K562 (cell line): ENCODE measurements at regions not wholly inside any gene's neighbourhood (a gene's known extent, or its start where the extent isn't known, plus 50 kb on each side); places are given as distances from the start of the nearest gene placed in this dataset.

Experiments used
- ATAC-seq: fragments of 200-7000 bp; cut with Tn5 transposase; 3 replicates; pipeline ENCODE4 v1.9.1; 2020; ENCODE audit warnings: moderate library complexity
- BruUV-seq: library from RNA; stranded (reverse); fragments of 400-500 nt; replicated peaks from 2 replicates; lab custom pipeline; 2021; lab: Mats Ljungman, UMichigan
- CTCF ChIA-PET: fragments of 300-600 bp; formaldehyde crosslinking; extraction: SDS; loops from one replicate; lab custom pipeline; 2021; ENCODE audit warnings: low intra/inter-chr PET ratio; lab: Yijun Ruan, JAX
- POLR2A ChIA-PET: fragments of 300-600, 350-650 bp; sonication (Branson Sonifier 250); formaldehyde crosslinking; extraction: SDS; loops from one replicate; lab custom pipeline; 2021; ENCODE audit warnings: antibody characterized with exemption, inconsistent platforms; lab: Yijun Ruan, JAX
- DNase-seq, 4 experiments: peaks; one replicate each; pipeline versions ENCODE4 v3.0.0 to v3.0.0-alpha.2; 2011 to 2018; ENCODE audit warnings: low spot score in 3 of 4, mixed read lengths in 3 of 4; ENCODE audit errors: extremely low read depth in 1 of 4
- FAIRE-seq: peaks from 2 replicates; lab custom pipeline; 2011; peaks lifted over from hg19 to GRCh38; lab: Jason Lieb, UNC
- H2AFZ ChIP-seq: 2 replicates; pipeline ENCODE4 v1.6.0; 2011; ENCODE audit warnings: low read depth, low read length, control low read depth, inconsistent platforms
- H3K27ac ChIP-seq: fragments of 200-600 bp; 3 replicates; pipeline ENCODE4 v1.8.0; 2011; ENCODE audit warnings: low read depth, mild to moderate bottlenecking, control low read depth, inconsistent platforms, low read length, moderate library complexity, mixed read lengths; ENCODE audit errors: extremely low read depth
- H3K27me3 ChIP-seq, 2 experiments: fragments of 300-600 bp in 1 of 2; 2 replicates in 1 of 2; 3 replicates in 1 of 2; pipeline versions ENCODE4 v1.6.0 to v1.8.0; 2011; ENCODE audit warnings: inconsistent platforms in 2 of 2, low read length in 2 of 2, mild to moderate bottlenecking in 1 of 2, mixed read lengths in 1 of 2, moderate library complexity in 1 of 2; ENCODE audit not compliant: control insufficient read depth in 2 of 2, insufficient read depth in 2 of 2
- H3K36me3 ChIP-seq: fragments of 300-600 bp; 3 replicates; pipeline ENCODE4 v1.8.0; 2011; ENCODE audit warnings: mild to moderate bottlenecking, low read length, inconsistent platforms; ENCODE audit not compliant: control insufficient read depth, insufficient read depth
- H3K4me1 ChIP-seq, 2 experiments: fragments of 200-600 bp in 1 of 2; replicated peaks in 1 of 2; 2 replicates in 1 of 2; 3 replicates in 1 of 2; pipeline versions ENCODE4 v1.5.1 to v1.8.0; 2011; ENCODE audit warnings: inconsistent platforms in 2 of 2, low read length in 2 of 2, mild to moderate bottlenecking in 1 of 2, mixed read lengths in 1 of 2, moderate library complexity in 1 of 2; ENCODE audit not compliant: control insufficient read depth in 2 of 2, insufficient read depth in 2 of 2
- H3K4me2 ChIP-seq: 2 replicates; pipeline ENCODE4 v1.6.1; 2011; ENCODE audit warnings: low read length, control low read depth, inconsistent platforms, mixed read lengths; ENCODE audit not compliant: insufficient read depth
- H3K4me3 ChIP-seq: fragments of 200-600 bp; sonication (generic), shearing (Covaris generic); 2 replicates; pipeline ENCODE4 v1.5.1; 2016; ENCODE audit warnings: control low read depth, inconsistent platforms
- H3K79me2 ChIP-seq: fragments of 200-600 bp; 3 replicates; pipeline ENCODE4 v1.8.0; 2011; ENCODE audit warnings: low read length, inconsistent platforms; ENCODE audit not compliant: control insufficient read depth, insufficient read depth
- H3K9ac ChIP-seq, 2 experiments: 2 replicates each; pipeline versions ENCODE4 v1.6.0 to v1.6.1; 2011; ENCODE audit warnings: low read depth in 2 of 2, low read length in 2 of 2, control low read depth in 1 of 2, inconsistent platforms in 1 of 2, mild to moderate bottlenecking in 1 of 2, mixed read lengths in 1 of 2; ENCODE audit not compliant: insufficient read depth in 1 of 2
- H3K9me1 ChIP-seq: one replicate; pipeline ENCODE4 v1.6.0; 2011; ENCODE audit warnings: inconsistent platforms, mild to moderate bottlenecking, low read length, moderate library complexity; ENCODE audit not compliant: control insufficient read depth, insufficient read depth
- H3K9me3 ChIP-seq: replicated peaks from 2 replicates; pipeline ENCODE4 v1.5.1; 2011; ENCODE audit warnings: low read depth, low read length, inconsistent platforms; ENCODE audit not compliant: control insufficient read depth, insufficient read depth
- H4K20me1 ChIP-seq: replicated peaks from 2 replicates; pipeline ENCODE4 v1.6.1; 2011; ENCODE audit warnings: low read length, inconsistent platforms, mixed read lengths; ENCODE audit not compliant: control insufficient read depth, insufficient read depth
- ATF1 ChIP-seq, 2 experiments: fragments of 450-650 bp in 1 of 2; IDR thresholded peaks; 2 replicates each; pipeline ENCODE4 v1.6.1; 2016; ENCODE audit warnings: missing compliant biosample characterization in 1 of 2, missing genetic modification characterization in 1 of 2
- CREB1 ChIP-seq, 2 experiments: sonication (generic) in 1 of 2; formaldehyde crosslinking in 1 of 2; IDR thresholded peaks; 2 replicates each; pipeline versions ENCODE4 v1.6.1 to v1.8.0; 2012 to 2022; ENCODE audit warnings: inconsistent platforms in 1 of 2, mild to moderate bottlenecking in 1 of 2, missing genetic modification reagents in 1 of 2, moderate library complexity in 1 of 2
- ELF2 ChIP-seq: fragments of 250-450 bp; sonication (Bioruptor Pico); IDR thresholded peaks from 2 replicates; pipeline ENCODE4 v1.5.0; 2021; ENCODE audit warnings: mild to moderate bottlenecking
- ELK1 ChIP-seq: sonication (generic); formaldehyde crosslinking; IDR thresholded peaks from 2 replicates; pipeline ENCODE4 v1.8.1; 2022; ENCODE audit warnings: missing genetic modification reagents
- ESRRA ChIP-seq: fragments of 450-650 bp; IDR thresholded peaks from 2 replicates; pipeline ENCODE4 v1.6.1; 2014; ENCODE audit warnings: low read depth, mild to moderate bottlenecking, moderate library complexity, borderline replicate concordance
- MITF ChIP-seq: IDR thresholded peaks from 2 replicates; pipeline ENCODE4 v1.6.1; 2014; ENCODE audit warnings: antibody characterized with exemption
- RHOXF2B ChIP-seq: fragments of 250-450 bp; sonication (Bioruptor Pico); conservative IDR thresholded peaks from 2 replicates; pipeline ENCODE4 v1.5.1; 2021
- RNF2 ChIP-seq: sonication (generic); IDR thresholded peaks from 2 replicates; pipeline ENCODE4 v1.6.1; 2016
- SMAD1 ChIP-seq: fragments of 150-350 bp; IDR thresholded peaks from 2 replicates; pipeline ENCODE4 v1.6.1; 2014; ENCODE audit warnings: low read length, low read depth; ENCODE audit not compliant: partially characterized antibody
- SMC3 ChIP-seq: conservative IDR thresholded peaks from 2 replicates; pipeline ENCODE4 v1.6.1; 2011; ENCODE audit warnings: low read depth, low read length, improper control_type of control experiment; ENCODE audit not compliant: insufficient read depth
- ZBTB1 ChIP-seq: sonication (generic); formaldehyde crosslinking; IDR thresholded peaks from 2 replicates; pipeline ENCODE4 v1.8.1; 2023; ENCODE audit warnings: missing genetic modification reagents, low read depth, mild to moderate bottlenecking, borderline replicate concordance
- WGBS: fragments of 100-300 bp; shearing (Covaris generic); methylation state at CpG from one replicate; pipeline ENCODE4 v1.1.6; 2016; ENCODE audit warnings: low coverage, mixed read lengths; ENCODE audit not compliant: insufficient coverage; ENCODE audit errors: missing lambda C conversion rate; 5-methylcytosine and 5-hydroxymethylcytosine counted together
- in situ Hi-C: fragments of 300-500 bp; cut with MboI; formaldehyde crosslinking; loops from 4 replicates; pipeline ENCODE4 v1.15.0; 2018; ENCODE audit warnings: inconsistent platforms, mixed read lengths
- intact Hi-C: fragments of 100-400 bp; cut with micrococcal nuclease; formaldehyde crosslinking; loops from 2 replicates; pipeline ENCODE4 v1.14.2; 2022
- TF ChIP-seq, protein P1 (sequence below): fragments of 450-650 bp; IDR thresholded peaks from 2 replicates; pipeline ENCODE4 v1.6.1; 2017; ENCODE audit warnings: antibody characterized with exemption
- TF ChIP-seq, protein P2 (sequence below): sonication (generic); formaldehyde crosslinking; IDR thresholded peaks from 2 replicates; pipeline ENCODE4 v1.8.0; 2022; ENCODE audit warnings: missing genetic modification reagents, mild to moderate bottlenecking, borderline replicate concordance
- TF ChIP-seq, protein P3 (sequence below): fragments of 450-650 bp; IDR thresholded peaks from 2 replicates; pipeline ENCODE4 v1.6.1; 2017; ENCODE audit warnings: antibody characterized with exemption, mild to moderate bottlenecking

GRCh38 chr7:142356166-142356565 lies 98.3 kb upstream of the PRSS58 start:
- DNase-seq, result no peak
- H2AFZ ChIP-seq, result no peak overlapping the region
- no peak overlapping the region for H3K4me2 ChIP-seq
- no peak overlapping the region for H3K9ac ChIP-seq
- ATAC-seq, result no peak
- intact Hi-C loops (no loop called here), in situ Hi-C loops (no loop called here)
- no peaks in the 10 kb centered on the region for H4K20me1 ChIP-seq
- no peaks in the 10 kb centered on the region for H3K4me1 ChIP-seq
- no peak overlapping the region for H3K4me3 ChIP-seq
- POLR2A ChIA-PET, result no interaction called here
- H3K27ac ChIP-seq, result no peak overlapping the region
- H3K36me3 ChIP-seq, result no peaks in the 10 kb centered on the region
- H3K9me1 ChIP-seq, result no peaks in the 10 kb centered on the region
- no peak for FAIRE-seq
- H3K9me3 ChIP-seq, result no peaks in the 10 kb centered on the region
- no TSS peak for BruUV-seq
- CTCF ChIA-PET, result no interaction called here
- peaks cover 0 to 10% of the 10 kb centered on the region in 2 experiments; a peak in 1 of 5 replicates for H3K27me3 ChIP-seq
- WGBS, result 1% methylated on average over 4 of the region's 4 CpGs
- H3K79me2 ChIP-seq, result no peaks in the 10 kb centered on the region
- TF ChIP-seq ESRRA, result no peak
- TF ChIP-seq RNF2, result no peak
- no peak for TF ChIP-seq ELF2 (CRISPR knock-in tag)
- TF ChIP-seq RHOXF2B (CRISPR knock-in tag), result no peak
- TF ChIP-seq, protein P1, sequence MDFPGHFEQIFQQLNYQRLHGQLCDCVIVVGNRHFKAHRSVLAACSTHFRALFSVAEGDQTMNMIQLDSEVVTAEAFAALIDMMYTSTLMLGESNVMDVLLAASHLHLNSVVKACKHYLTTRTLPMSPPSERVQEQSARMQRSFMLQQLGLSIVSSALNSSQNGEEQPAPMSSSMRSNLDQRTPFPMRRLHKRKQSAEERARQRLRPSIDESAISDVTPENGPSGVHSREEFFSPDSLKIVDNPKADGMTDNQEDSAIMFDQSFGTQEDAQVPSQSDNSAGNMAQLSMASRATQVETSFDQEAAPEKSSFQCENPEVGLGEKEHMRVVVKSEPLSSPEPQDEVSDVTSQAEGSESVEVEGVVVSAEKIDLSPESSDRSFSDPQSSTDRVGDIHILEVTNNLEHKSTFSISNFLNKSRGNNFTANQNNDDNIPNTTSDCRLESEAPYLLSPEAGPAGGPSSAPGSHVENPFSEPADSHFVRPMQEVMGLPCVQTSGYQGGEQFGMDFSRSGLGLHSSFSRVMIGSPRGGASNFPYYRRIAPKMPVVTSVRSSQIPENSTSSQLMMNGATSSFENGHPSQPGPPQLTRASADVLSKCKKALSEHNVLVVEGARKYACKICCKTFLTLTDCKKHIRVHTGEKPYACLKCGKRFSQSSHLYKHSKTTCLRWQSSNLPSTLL, result no peak
- TF ChIP-seq SMC3, result no peak
- no peak for TF ChIP-seq MITF
- TF ChIP-seq ELK1, result no peak
- no peak for TF ChIP-seq CREB1 (IDR thresholded peaks at IDR 0.05)
- no peak for TF ChIP-seq CREB1 (CRISPR knock-in tag; IDR thresholded peaks at IDR 0.05)
- TF ChIP-seq, protein P2, sequence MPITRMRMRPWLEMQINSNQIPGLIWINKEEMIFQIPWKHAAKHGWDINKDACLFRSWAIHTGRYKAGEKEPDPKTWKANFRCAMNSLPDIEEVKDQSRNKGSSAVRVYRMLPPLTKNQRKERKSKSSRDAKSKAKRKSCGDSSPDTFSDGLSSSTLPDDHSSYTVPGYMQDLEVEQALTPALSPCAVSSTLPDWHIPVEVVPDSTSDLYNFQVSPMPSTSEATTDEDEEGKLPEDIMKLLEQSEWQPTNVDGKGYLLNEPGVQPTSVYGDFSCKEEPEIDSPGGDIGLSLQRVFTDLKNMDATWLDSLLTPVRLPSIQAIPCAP, result no peak
- no peak for TF ChIP-seq ZBTB1 (CRISPR knock-in tag)
- no peak for TF ChIP-seq SMAD1
- TF ChIP-seq, protein P3, sequence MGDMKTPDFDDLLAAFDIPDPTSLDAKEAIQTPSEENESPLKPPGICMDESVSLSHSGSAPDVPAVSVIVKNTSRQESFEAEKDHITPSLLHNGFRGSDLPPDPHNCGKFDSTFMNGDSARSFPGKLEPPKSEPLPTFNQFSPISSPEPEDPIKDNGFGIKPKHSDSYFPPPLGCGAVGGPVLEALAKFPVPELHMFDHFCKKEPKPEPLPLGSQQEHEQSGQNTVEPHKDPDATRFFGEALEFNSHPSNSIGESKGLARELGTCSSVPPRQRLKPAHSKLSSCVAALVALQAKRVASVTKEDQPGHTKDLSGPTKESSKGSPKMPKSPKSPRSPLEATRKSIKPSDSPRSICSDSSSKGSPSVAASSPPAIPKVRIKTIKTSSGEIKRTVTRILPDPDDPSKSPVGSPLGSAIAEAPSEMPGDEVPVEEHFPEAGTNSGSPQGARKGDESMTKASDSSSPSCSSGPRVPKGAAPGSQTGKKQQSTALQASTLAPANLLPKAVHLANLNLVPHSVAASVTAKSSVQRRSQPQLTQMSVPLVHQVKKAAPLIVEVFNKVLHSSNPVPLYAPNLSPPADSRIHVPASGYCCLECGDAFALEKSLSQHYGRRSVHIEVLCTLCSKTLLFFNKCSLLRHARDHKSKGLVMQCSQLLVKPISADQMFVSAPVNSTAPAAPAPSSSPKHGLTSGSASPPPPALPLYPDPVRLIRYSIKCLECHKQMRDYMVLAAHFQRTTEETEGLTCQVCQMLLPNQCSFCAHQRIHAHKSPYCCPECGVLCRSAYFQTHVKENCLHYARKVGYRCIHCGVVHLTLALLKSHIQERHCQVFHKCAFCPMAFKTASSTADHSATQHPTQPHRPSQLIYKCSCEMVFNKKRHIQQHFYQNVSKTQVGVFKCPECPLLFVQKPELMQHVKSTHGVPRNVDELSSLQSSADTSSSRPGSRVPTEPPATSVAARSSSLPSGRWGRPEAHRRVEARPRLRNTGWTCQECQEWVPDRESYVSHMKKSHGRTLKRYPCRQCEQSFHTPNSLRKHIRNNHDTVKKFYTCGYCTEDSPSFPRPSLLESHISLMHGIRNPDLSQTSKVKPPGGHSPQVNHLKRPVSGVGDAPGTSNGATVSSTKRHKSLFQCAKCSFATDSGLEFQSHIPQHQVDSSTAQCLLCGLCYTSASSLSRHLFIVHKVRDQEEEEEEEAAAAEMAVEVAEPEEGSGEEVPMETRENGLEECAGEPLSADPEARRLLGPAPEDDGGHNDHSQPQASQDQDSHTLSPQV, result no peak
- TF ChIP-seq ATF1 (CRISPR knock-in tag; IDR thresholded peaks at IDR 0.05), result no peak
- TF ChIP-seq ATF1 (tag; IDR thresholded peaks at IDR 0.05), result no peak
